8988T (cell line): ENCODE measurements at regions not wholly inside any gene's neighbourhood (a gene's known extent, or its start where the extent isn't known, plus 50 kb on each side); places are given as distances from the start of the nearest gene placed in this dataset.

Experiments
- DNase-seq: peaks from one replicate; pipeline ENCODE4 v3.0.0; 2011

DNA sequence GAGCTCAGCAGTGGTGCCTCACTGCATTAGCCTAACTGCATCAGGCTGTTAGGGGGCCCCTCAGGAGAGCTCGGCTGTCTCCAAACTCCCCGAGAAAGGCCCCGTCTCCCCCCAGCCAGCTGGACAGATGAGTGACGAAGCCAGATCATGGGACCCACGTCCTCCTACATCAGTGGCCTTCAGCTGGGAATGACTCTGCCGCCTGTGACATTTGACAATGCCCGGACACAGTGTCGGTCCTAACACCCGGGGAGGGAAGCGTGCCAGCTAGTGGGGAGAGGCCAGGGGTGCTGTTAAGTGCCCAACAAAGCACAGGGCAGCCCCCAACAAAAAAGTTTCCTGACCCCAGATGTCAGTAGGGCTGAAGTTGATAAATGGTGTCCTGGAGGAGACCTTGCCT is 375.2 kb upstream of the IRX2 start:
- DNase-seq: no peak

GRCh38 chr5:3124410-3124809 is 372.9 kb upstream of the IRX2 start:
- no peak for DNase-seq

DNA sequence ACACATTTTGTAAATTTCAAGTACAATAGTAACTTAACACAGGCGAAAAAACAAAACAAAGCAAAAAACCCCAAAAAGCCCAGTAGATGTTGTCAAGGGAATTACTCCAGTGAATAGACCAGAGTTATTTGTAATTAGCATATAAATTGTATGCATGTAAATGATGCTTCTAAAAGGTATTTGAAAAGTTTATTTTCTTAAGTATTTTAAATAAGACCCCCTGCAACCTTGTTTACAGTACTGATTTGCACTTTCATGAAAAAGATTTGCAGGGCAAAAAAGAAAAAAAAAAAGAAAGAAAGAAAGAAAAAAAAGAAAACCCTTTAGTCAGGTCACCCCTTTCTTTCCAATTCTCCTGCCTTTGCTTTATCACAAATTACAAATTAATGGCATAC is 372.3 kb upstream of the IRX2 start:
- DNase-seq: no peak

GRCh38 chr5:3122985-3123762 is 371.7 kb upstream of the IRX2 start:
- no peak for DNase-seq

GRCh38 chr5:3122216-3122615 is 370.7 kb upstream of the IRX2 start:
- DNase-seq: no peak

GRCh38 chr5:3121813-3122212 is 370.3 kb upstream of the IRX2 start:
- no peak for DNase-seq

- no peak for DNase-seq
Observed at GRCh38 chr5:3120028-3120427, 368.6 kb upstream of the IRX2 start.

- no peak for DNase-seq
Observed at GRCh38 chr5:3119435-3119834, 368.0 kb upstream of the IRX2 start.

- DNase-seq: no peak
Observed at GRCh38 chr5:3118340-3118739, 366.9 kb upstream of the IRX2 start.

GRCh38 chr5:3116366-3116765 is 364.9 kb upstream of the IRX2 start:
- no peak for DNase-seq

GRCh38 chr5:3114467-3114866 is 363.0 kb upstream of the IRX2 start:
- no peak for DNase-seq

GRCh38 chr5:3110371-3110770 is 358.9 kb upstream of the IRX2 start:
- no peak for DNase-seq

DNA sequence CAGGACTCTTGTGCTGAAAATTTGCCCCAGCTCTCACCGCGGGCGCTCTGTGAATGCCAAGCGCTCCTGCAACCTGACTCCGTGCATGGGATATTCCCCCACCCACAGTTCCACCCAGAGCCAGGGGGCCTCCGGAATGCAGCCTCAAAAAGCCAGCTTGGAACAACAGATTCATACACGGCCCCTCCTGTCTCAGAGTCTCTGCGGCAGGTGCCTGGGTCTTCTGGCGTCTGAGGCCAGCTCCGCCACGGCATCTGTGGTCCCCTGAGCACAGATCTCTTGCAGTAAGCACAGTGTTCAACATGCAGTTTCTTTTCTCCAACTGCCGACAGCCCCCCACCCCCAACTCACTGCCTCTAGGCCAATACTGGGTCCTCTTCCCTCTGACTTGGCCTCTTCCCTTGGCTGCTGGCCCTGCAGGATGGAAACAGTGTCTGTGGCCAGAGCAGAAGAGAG is 355.7 kb upstream of the IRX2 start:
- no peak for DNase-seq

DNA sequence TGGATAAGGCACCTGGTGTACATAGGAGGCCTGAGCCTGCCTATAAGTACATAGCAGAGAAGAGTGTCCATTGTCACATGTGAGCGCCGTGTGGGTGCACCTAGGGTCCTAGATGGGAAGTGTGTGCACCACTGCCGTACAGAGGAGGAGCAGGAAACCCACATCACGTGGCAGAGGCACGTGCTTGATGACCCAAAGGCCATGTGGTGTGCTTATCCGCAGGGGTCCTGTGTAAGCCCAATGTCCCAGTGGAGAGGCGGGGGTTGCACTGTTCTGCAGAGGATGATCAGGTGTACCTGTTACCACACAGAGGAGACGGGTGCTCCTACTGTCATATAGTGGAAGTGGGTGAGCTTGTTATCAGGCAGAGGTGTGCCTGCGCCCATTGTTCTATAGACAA is 354.1 kb upstream of the IRX2 start:
- DNase-seq: no peak

GRCh38 chr5:3105172-3105571 is 353.7 kb upstream of the IRX2 start:
- DNase-seq: no peak

- DNase-seq: no peak
Observed at GRCh38 chr5:3104429-3105060, 353.1 kb upstream of the IRX2 start.

GRCh38 chr5:3103262-3103811 is 351.9 kb upstream of the IRX2 start:
- DNase-seq: no peak

- no peak for DNase-seq
Observed at GRCh38 chr5:3102531-3102930, 351.1 kb upstream of the IRX2 start.

GRCh38 chr5:3101561-3101960 is 350.1 kb upstream of the IRX2 start:
- no peak for DNase-seq

- DNase-seq: no peak
Observed at GRCh38 chr5:3100921-3101551, 349.6 kb upstream of the IRX2 start.

- DNase-seq: no peak
Observed at GRCh38 chr5:3099954-3100353, 348.5 kb upstream of the IRX2 start.

DNA sequence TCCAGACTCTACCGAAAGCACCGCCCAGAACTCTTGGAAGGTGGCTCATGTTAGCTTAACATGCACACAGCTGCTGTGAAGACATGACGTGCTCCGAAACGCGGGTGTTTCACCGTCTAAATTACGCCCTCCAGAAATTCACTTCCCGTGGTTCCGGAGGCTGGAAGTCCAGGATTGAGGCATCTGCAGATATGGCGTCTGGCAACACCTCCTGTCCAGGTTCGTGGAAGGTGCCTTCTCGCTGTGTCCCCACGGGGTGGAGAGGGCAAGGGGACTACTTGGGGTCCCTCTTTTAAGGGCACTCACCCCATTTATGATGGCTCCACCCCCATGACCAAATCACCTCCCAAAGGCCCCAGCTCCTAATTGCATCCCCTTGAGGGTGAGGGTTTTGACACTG is 348.0 kb upstream of the IRX2 start:
- no peak for DNase-seq

DNA sequence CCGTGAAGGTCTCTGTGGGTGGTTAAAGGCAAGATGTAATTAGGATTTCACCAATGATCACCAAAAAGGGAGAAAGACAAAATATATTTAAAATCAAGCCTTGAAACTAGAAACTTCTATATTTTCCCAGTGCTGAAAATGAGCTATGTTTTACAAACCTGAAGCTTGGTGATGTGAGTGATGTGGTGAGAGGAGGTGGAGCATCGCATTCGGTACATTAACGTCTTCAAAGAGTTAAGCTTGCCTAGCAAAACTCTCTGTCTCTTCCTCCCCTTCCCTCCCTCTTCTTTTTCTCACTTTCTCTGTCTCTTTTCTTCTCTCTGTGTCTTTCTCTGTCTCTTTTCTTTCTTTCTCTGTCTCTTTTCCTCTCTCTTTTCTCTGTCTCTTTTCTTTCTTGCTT is 347.3 kb upstream of the IRX2 start:
- no peak for DNase-seq

DNA sequence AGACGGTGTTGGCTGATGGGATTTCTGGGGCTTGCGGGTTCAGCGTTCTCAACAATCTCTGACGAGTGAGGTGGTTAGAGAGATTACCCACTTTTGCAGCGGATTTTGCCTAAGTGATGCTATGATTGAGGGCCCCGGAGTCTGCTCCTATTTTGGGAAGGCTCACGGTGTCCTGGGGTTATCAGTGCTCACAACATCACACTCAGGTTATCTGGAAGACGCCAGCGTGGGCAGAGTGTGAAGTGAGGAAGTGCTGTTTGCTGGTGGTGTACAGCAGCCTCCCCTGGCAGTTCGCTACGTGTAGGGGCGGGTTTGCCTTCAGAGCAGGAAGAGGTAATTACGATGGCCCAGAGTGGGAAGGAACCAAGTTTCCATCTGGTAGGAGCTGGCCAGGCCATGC is 341.2 kb upstream of the IRX2 start:
- no peak for DNase-seq
